OCI-LY7 (cell line): ENCODE measurements at regions not wholly inside any gene's neighbourhood (a gene's known extent, or its start where the extent isn't known, plus 50 kb on each side); places are given as distances from the start of the nearest gene placed in this dataset.

Experiments
- BruUV-seq: library from RNA; stranded (reverse); fragments of 400-500 nt; replicated peaks from 2 replicates; lab custom pipeline; 2021; lab: Mats Ljungman, UMichigan
- CTCF ChIA-PET: fragments of 300-600 bp; sonication (Branson Sonifier 250); formaldehyde crosslinking; loops from one replicate; lab custom pipeline; 2022; ENCODE audit warnings: antibody characterized with exemption; ENCODE audit not compliant: unreplicated experiment; lab: Charles Lee
- POLR2A ChIA-PET: fragments of 300-600 bp; sonication (Branson Sonifier 250); formaldehyde crosslinking; loops from one replicate; lab custom pipeline; 2022; ENCODE audit warnings: antibody characterized with exemption; lab: Charles Lee
- DNase-seq: peaks from one replicate; pipeline ENCODE4 v3.0.0-alpha.2; 2015; ENCODE audit warnings: low spot score
- H2AFZ ChIP-seq: fragments of 200-600 bp; sonication (generic), shearing (Covaris generic); 2 replicates; pipeline ENCODE4 v1.6.1; 2014; ENCODE audit warnings: mild to moderate bottlenecking, antibody characterized with exemption, low read length, moderate library complexity
- H3K27ac ChIP-seq: fragments of 200-600 bp; sonication (generic); 2 replicates; pipeline ENCODE4 v1.5.1; 2014; ENCODE audit warnings: mixed run types, low read depth, mild to moderate bottlenecking, moderate library complexity, low read length, inconsistent platforms; ENCODE audit not compliant: poor library complexity, severe bottlenecking
- H3K36me3 ChIP-seq: fragments of 200-600 bp; sonication (generic); 2 replicates; pipeline ENCODE4 v1.6.1; 2014; ENCODE audit warnings: mild to moderate bottlenecking, antibody characterized with exemption, low read length, moderate library complexity, mixed read lengths; ENCODE audit not compliant: insufficient read depth
- H3K4me1 ChIP-seq: fragments of 200-600 bp; sonication (generic); 2 replicates; pipeline ENCODE4 v1.5.1; 2014; ENCODE audit warnings: mild to moderate bottlenecking, low read length; ENCODE audit not compliant: insufficient read depth, poor library complexity, severe bottlenecking
- H3K4me2 ChIP-seq: fragments of 200-600 bp; sonication (generic); 2 replicates; pipeline ENCODE4 v1.6.1; 2014; ENCODE audit warnings: mild to moderate bottlenecking, low read length
- H3K4me3 ChIP-seq: fragments of 200-600 bp; sonication (generic); 2 replicates; pipeline ENCODE4 v1.5.1; 2014; ENCODE audit warnings: mild to moderate bottlenecking, low read depth, low read length; ENCODE audit not compliant: poor library complexity, severe bottlenecking
- H3K79me2 ChIP-seq: fragments of 200-600 bp; sonication (generic); 2 replicates; pipeline ENCODE4 v1.6.1; 2016; ENCODE audit warnings: low read depth, mild to moderate bottlenecking, low read length, moderate library complexity, mixed read lengths; ENCODE audit not compliant: insufficient read depth
- H3K9me2 ChIP-seq: fragments of 200-600 bp; sonication (generic); 2 replicates; pipeline ENCODE4 v1.6.1; 2016; ENCODE audit warnings: mild to moderate bottlenecking, low read length, mixed read lengths; ENCODE audit not compliant: insufficient read depth
- H3K9me3 ChIP-seq: fragments of 200-600 bp; sonication (generic); 2 replicates; pipeline ENCODE4 v1.6.1; 2014; ENCODE audit warnings: mild to moderate bottlenecking, mixed run types, low read length, mixed read lengths
- H4K20me1 ChIP-seq: fragments of 200-600 bp; sonication (generic); 2 replicates; pipeline ENCODE4 v1.6.1; 2014; ENCODE audit warnings: mild to moderate bottlenecking, antibody characterized with exemption, low read length, moderate library complexity, mixed read lengths; ENCODE audit not compliant: insufficient read depth
- CTCF ChIP-seq: fragments of 200-600 bp; sonication (generic); conservative IDR thresholded peaks from 2 replicates; pipeline ENCODE4 v1.5.1; 2014; ENCODE audit warnings: mild to moderate bottlenecking, antibody characterized with exemption, low read length, moderate library complexity, mixed read lengths
- EZH2phosphoT487 ChIP-seq: fragments of 200-600 bp; sonication (generic); IDR thresholded peaks from 2 replicates; pipeline ENCODE4 v1.6.1; 2018; ENCODE audit warnings: low read depth, borderline replicate concordance, mild to moderate bottlenecking, mixed run types, antibody characterized with exemption, low read length, moderate library complexity, mixed read lengths
- intact Hi-C: fragments of 100-400 bp; cut with micrococcal nuclease; formaldehyde crosslinking; loops from one replicate; pipeline ENCODE4 v1.10.0; 2022; ENCODE audit not compliant: unreplicated experiment

GRCh38 chr5:84589926-84590325, 205.2 kb upstream of the EDIL3 start:
- H3K4me3 ChIP-seq, result no peak overlapping the region
- BruUV-seq, result no TSS peak
- no peak overlapping the region for H3K4me2 ChIP-seq
- no peak overlapping the region for H2AFZ ChIP-seq
- H4K20me1 ChIP-seq, result no peaks in the 10 kb centered on the region
- ChIA-PET POLR2A (interaction anchor here (1.2 kb wide), 1 partner anchor 10 kb away, joined by 4 read pairs; no protein-coding TSS in a partner anchor), CTCF (no interaction called here)
- H3K4me1 ChIP-seq, result no peaks in the 10 kb centered on the region
- H3K36me3 ChIP-seq, result no peaks in the 10 kb centered on the region
- TF ChIP-seq CTCF (no peak), EZH2phosphoT487 (no peak)
- DNase-seq, result no peak
- H3K27ac ChIP-seq, result no peak overlapping the region
- no peaks in the 10 kb centered on the region for H3K79me2 ChIP-seq
- H3K9me3 ChIP-seq, result no peaks in the 10 kb centered on the region
- intact Hi-C loops, result no loop called here
- H3K9me2 ChIP-seq, result no peaks in the 10 kb centered on the region

GRCh38 chr5:84585218-84585617, 200.5 kb upstream of the EDIL3 start:
- Histone ChIP-seq H3K9me3 (no peaks in the 10 kb centered on the region), H3K9me2 (no peaks in the 10 kb centered on the region), H2AFZ (no peak overlapping the region), H3K79me2 (no peaks in the 10 kb centered on the region), H3K27ac (no peak overlapping the region), H3K4me1 (no peaks in the 10 kb centered on the region), H3K36me3 (no peaks in the 10 kb centered on the region), H4K20me1 (no peaks in the 10 kb centered on the region), H3K4me3 (no peak overlapping the region), H3K4me2 (no peak overlapping the region)
- no peak for DNase-seq
- intact Hi-C loops, result no loop called here
- TF ChIP-seq CTCF (no peak), EZH2phosphoT487 (no peak)
- CTCF ChIA-PET, result no interaction called here
- POLR2A ChIA-PET, result interaction anchor here (1.0 kb wide), 1 partner anchor 11 kb away, joined by 7 read pairs; no protein-coding TSS in a partner anchor
- no TSS peak for BruUV-seq

GRCh38 chr5:84578226-84578625, 193.5 kb upstream of the EDIL3 start:
- no peak for TF ChIP-seq EZH2phosphoT487
- TF ChIP-seq CTCF, result no peak
- Histone ChIP-seq H3K9me3 (no peaks in the 10 kb centered on the region), H3K9me2 (no peaks in the 10 kb centered on the region), H3K4me3 (no peak overlapping the region), H3K27ac (no peak overlapping the region), H4K20me1 (no peaks in the 10 kb centered on the region), H3K4me1 (no peaks in the 10 kb centered on the region), H3K4me2 (no peak overlapping the region), H2AFZ (no peak overlapping the region), H3K79me2 (no peaks in the 10 kb centered on the region), H3K36me3 (no peaks in the 10 kb centered on the region)
- BruUV-seq, result no TSS peak
- intact Hi-C loops, result no loop called here
- no peak for DNase-seq
- ChIA-PET CTCF (no interaction called here), POLR2A (interaction anchor here (0.6 kb wide), 1 partner anchor 13 kb away, joined by 3 read pairs; no protein-coding TSS in a partner anchor)
